Amniotic stem cell (primary cell): ENCODE measurements at regions not wholly inside any gene's neighbourhood (a gene's known extent, or its start where the extent isn't known, plus 50 kb on each side); places are given as distances from the start of the nearest gene placed in this dataset.
A peak's percentile ranks its signal among the peaks of the same experiment; 100 is the strongest.

ENCODE experiments used
- DNase-seq: peaks from one replicate; lab custom pipeline; 2025; lab: John Stamatoyannopoulos, UW

DNA sequence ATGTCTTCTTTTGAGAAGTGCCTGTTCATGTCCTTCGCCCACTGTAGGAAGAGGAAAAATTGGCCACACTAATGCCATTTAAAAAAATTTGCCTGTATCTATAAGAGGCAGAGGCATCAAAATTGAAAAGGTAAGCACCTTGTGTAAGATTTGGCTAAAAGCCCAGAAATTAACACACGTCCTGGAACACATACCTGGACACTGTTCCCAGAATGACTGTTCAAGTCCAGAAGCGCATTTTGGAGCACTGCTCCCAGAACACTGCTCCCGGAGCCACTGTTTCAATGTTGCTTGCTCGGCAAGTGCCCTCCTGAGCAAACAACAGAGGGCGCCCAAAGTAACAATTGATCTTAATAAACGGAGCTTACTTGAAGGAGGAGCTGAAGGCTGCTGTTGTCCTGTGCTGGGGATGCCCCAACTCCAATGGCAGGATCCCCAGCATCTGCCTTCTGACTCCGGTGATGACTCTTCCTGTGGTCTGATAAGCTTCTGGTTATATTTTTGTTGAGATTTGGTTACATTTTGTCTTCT is 1958.6 kb downstream of the C4orf33 start:
- no peak for DNase-seq

DNA sequence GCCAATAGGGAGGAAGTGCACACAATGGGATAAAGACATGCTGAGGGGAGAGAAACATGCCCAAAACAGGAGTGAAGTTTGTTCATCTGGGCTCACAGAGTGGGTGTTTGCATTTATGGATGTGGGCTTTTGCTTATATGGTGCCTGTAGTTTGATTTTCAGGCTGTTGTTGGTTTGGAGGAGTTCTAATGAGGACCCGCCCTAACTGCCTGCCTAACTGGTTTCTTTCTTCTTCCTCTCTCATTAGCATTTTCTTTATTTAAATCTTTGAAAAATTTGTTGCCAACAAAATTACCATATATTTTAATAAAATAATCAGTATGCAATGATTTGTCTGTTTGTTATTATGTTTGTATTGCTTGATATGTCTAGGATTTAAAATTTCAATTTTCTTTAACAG is 1965.8 kb downstream of the C4orf33 start:
- DNase-seq: no peak

DNA sequence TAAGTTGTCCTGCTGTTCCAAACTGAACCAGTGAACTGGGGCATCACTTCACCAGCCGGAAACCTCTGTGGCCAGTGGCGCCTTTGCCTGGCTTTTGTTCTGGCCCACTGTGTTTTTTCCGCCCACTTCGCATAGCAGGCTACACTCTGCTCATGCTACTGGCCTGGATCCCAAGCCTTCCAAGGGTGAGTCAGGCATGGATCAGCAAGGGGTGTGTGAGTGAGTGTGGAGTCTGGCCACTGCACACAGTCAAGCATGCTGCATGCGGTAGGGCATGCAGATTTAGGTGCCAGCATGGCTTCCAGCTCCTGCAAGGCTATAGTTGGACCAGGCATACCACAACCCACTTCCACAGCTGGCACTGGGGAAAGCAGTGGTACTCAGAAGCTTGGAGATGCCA is 1967.9 kb downstream of the C4orf33 start:
- DNase-seq: no peak

DNA sequence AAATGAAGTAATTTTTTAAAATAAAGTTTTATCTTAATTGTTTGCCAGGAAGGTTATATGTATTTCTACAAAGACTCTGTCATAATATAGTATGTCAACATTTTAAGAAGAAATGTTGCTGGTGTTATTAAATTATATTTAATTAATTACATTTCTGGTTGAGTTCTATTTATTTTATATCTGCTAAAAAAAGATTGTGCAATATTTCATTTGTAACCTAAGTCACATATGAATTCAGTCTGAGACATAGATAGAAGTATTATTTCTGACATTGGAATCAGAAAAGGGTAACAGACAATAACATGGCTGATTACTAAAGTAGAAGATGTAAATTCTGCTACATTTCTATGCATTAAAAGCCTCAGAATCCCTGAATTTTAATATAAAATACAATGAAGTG is 1985.1 kb downstream of the C4orf33 start:
- no peak for DNase-seq

DNA sequence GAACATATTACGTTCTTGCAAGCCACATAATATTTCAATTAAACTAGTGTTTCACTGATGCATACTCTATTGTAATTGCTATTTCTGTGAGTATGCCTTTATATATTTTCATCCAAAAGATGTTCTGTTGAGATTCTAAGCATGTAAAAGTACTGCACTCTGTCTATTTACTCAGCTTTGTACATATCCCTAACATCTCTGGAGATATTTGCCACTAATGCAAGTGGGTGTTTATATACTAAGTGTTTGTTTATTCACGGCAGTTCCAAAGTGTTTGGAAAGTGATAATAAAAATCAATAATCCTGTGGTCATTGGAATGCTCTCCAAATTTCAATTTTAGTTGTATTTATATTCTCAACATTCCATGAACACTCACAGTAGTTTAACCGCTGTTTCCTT is 1989.0 kb downstream of the C4orf33 start:
- DNase-seq: no peak

DNA sequence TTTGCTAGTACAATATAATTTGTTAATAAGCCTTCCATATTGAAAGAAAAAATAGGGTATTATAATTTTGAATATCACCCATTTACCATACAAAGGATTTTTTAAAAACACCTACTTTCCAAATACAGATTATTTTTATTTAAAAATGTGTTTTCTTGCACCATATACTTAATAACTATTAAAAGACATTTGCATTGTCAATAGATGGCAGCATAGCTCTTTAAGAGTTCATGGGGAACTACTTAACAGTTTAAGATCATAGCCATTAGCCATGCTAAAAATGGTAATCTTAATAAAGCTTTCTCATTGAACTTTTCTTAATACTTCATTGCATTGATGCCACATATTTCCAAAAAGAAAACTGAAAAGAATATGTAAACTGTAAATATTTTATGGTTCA is 1995.9 kb downstream of the C4orf33 start:
- peak; percentile 44 for DNase-seq

DNA sequence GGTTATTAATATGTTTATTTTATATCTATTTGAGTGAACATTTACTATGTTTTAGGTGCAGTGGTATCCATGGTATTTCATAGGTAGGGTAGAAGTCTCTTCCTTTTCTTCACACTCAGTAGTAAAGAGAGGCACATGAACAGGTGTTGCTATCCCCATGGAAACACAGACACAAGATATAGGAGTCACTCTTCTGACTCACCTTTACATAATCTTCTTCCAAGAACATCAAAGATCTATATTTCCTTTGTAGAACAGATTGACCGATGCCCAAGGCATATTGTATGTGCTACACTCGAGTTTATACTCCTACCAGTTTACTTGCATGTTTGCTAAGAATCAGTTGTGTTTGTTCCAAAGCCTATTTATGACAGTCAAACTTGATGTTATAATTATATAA is 1997.4 kb downstream of the C4orf33 start:
- DNase-seq: no peak

DNA sequence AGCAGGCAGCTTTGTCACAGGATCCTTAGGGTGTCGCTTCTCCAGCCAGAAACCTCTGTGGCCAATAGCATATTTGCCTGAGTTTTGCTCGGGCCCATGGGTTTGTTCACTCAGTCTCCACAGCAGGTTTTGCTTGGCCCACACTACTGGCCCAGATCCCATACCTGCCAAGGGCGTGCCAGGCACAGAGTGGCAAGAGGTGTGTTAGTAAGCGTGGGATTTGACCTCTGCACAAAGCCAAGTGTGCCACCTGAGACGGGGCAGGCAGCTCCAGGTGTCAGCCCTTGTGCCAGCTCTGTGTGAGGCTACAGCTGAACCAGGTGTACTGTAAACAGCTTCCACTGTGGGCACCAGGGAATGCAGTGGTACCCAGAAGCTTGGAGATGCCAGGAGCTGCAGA is 2003.0 kb downstream of the C4orf33 start:
- DNase-seq: no peak

DNA sequence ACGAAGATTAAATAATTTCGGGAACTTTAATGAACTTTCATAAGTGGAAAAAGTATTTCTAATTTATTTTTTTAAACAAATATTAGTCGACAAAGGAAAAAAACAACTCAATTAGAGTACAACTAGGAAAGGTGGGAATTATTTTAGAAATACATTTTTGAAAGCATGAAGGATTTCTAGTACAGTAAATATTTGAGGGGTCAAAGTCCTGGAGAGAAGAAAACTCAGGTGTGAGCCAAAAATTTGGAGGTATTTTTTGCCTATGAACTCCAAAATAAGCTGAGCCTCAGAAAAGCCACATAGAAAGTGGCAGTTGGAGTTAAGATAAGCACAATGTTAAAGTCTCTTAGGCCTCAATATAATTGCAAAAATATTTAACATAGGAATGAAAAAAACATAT is 2017.3 kb downstream of the C4orf33 start:
- DNase-seq: no peak

DNA sequence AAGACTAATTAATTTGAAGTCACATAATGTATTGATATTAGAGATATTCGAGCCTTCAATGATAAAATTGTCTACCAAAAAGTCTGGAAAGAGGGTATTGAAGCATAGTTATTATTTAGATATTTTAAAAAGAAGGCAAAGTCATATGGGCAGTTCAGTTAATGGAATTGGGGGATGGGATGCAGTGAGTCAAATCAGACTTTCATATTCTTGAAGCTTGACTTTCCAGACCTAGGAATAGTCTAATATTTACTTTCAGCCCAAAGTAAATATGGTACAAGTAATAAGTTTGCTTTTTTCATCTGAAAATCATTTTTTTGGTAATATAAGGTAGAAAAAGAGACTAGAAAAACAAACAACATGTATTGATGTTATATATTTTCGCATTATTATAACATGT is 2017.8 kb downstream of the C4orf33 start:
- DNase-seq: no peak

DNA sequence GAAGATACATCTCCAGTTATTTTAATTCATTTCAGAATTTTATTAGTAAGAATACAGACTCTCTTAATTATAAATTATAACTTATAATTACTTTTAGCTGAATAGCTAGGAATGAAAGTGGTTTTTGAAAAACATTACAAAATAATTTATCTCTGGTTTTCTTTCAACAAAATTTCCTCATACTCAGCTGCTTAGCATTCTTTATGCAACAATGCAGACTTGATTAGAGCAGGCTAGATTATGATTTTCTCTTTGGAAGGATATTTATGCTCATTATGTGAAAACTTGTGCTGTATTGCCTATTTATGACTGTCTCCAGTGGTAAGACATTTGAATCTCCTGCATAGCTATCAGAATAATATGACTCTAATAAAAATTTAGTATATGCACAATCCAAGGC is 2023.7 kb downstream of the C4orf33 start:
- DNase-seq: no peak

DNA sequence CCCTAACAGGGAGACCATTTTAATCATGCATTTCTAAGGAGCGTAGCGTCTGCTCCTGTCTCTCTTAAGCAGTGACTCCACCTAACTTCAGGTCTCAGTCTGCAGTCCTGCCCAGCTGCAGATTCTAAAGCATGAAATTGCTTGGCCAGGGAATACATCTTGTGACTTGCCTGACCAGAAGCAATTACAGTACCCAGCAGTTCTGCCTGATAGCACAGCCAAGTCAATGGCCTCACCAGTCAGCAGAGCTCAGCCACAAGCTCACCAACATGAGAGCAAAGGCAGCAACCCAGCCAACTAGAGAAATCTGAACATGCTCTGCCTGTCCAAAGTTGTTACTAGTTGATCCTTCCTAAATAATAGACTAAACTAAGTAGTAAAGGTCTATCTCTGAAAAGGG is 2011.9 kb upstream of the PCDH10 start:
- DNase-seq: no peak

DNA sequence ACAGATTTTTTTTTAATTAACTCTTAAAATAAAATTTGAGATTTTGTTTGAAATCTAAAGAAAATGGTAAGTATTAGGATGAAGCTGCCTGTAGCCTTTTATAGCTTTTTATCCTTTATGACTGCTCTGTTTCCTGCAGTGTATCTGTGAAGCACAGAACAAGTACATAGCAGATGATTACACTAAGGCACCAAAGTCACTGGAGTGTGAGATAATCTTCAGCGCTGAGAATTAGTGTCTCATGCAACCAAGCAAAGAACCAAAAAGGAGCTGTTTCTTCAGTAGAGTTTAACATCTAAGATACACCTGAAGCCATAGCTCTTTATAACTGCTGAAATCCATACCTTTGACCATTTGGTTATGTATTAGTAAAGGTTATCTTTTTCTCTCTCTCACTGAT is 1989.8 kb upstream of the PCDH10 start:
- no peak for DNase-seq

DNA sequence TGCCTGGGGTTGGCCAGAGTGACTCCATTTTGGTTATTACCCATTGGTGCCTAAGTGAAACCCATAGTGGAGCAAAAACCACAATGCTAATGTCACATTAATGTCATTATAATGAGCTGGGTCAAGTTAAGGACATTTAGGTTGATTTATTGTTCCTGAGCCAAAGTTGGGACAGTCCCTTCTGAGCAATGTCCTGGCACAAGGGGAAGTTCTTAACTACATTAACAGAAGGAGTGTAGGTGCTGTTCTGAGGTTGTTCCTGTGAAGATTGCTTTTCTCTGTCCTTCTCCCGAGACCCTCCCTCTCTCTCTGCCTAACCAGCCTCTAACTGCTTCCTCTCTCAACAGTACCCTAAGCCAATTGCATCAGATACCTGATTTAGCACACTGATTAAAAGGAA is 1956.8 kb upstream of the PCDH10 start:
- DNase-seq: no peak

DNA sequence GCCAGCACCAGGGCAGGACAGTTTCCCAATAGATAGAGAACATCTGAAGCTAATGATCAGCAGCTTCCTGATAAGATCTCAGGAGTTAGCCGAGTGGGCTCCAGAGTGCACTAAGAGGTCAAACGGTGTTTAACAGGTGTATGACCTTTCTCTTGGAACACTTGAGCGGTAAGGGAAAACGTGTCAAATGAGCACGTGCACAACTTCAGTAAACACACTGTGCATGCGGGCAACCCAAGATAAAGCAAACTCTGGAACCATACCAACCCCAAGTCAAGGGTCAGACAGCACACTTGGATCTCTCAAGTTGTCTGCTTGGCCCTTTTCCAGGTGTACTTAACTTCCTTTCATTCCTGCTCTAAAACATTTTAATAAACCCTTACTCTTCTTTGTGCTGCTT is 1941.5 kb upstream of the PCDH10 start:
- no peak for DNase-seq

DNA sequence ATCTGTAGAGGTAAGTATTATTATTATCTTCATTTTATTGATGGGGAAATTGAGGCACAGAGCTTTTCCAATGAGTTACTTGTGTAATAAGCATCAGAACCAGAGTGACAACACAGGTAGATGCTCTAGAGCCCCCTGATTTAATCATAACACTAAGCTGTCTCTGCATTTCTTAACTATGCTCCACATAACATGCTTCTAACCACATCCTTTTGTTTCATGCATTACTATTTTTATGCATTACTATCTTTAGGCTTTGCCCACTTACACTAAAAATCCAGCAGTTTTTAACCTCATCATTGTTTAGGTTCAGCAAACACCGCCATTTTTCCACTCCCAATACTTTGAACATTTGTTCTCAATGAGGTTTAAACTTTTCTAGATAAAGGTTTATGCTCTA is 1900.8 kb upstream of the PCDH10 start:
- no peak for DNase-seq

DNA sequence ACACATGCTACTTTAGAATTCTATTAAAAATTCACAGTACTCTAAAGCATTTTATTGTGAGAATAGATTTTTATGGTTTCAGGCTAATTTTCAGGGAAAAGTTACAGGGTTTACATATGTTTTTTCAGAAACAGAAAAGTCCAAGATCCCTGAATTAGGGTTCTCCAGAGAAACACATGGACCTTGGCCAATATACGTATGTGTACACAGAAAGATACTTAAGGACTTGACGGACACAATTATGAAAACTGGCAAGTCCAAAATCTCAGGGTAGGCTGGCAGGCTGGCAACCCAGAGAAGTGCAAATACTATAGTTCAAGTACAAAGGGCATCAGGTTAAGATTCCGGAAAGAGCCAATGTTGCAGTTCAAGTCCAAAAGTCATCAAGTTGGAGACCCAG is 1897.8 kb upstream of the PCDH10 start:
- no peak for DNase-seq

DNA sequence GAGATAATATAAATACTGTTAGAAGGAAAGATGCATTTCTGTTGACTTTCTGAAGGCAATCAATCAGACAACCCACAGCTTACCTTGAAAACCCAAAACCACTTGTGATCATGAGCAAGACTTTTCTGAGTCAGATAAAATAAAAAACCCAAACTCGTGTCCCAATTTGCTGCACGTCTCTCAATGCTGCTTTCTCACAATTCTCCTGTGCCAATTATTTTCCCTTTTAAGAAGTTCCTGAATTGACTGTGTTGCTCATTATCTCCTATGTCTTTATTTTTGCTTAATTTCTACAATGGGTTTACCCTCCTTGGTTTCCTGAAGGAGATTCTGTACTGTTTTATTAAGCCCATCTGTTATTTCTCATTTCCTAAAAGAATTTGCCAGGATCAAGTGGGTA is 1891.9 kb upstream of the PCDH10 start:
- no peak for DNase-seq

DNA sequence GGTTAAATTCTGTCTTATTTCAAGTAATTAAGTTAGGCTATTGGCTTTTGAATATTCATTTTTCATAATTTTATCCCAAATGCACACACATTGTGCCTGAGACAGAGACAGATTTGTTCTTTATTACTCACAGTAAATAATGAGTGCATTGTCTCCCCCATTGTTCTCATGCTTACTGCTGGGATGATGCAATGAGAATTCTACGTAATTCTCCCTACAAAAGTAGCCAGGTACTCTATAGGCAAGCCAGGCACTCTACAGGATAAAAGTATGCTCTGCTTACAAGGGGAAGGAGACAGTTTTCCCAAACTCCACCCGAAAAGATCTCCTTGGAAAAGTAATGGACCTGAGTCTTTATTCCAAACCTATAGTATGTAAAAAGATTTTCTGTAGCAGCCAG is 1890.7 kb upstream of the PCDH10 start:
- no peak for DNase-seq

DNA sequence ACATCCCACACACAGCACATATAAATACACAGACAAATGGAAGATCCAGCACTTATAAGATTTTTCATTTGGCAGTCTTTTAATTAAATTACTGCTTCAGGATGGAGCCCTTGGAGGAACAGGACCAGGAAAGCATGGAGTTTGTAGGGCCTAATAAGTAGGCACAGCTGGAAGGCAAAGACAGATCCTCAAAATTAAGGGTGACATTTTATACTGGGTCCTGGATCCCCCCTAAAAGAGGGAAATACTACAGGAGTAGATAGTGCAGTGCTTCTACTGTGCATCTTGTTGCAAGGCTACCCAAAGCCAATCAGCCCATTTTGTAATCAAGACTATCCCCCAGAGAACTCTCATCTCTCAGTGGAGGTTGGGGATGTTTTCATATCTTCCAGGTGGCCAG is 1860.7 kb upstream of the PCDH10 start:
- no peak for DNase-seq

DNA sequence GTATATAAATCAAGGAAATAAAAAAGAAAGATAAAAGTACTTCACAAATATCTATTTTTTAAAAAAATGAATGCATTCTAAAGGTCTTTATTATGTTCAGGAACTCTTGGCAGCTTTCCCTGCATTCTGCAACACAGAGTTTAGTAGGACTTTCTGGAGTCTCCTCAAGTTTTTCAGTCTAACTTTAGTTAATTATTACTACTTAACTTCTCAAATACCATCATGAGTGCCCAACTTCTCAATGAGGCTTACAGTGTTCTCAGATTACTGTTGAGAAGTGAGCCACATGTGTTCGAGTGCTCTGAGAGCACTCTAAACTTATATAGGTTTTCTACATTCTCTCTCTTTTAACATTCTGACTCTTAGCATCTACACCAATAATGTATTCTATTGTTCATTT is 1852.9 kb upstream of the PCDH10 start:
- DNase-seq: no peak

DNA sequence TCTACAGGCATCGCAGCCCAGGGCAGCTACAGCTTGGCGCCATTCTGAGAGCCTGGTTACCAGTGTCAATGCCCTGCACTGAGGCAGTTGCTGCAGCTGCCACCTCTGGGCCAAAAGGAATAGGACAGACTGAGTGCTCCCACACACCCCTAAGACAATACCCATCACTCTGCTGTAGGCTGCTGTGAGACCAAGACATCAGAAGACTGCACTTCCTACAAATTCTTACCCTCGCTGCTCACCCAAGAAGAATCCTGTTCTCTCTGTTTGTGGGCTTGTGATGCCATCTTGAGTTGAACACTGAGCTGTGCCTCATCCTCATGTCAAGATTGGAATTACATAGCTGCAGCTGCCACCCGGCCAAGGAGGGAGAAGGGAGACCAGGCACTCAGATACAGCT is 1847.0 kb upstream of the PCDH10 start:
- no peak for DNase-seq

DNA sequence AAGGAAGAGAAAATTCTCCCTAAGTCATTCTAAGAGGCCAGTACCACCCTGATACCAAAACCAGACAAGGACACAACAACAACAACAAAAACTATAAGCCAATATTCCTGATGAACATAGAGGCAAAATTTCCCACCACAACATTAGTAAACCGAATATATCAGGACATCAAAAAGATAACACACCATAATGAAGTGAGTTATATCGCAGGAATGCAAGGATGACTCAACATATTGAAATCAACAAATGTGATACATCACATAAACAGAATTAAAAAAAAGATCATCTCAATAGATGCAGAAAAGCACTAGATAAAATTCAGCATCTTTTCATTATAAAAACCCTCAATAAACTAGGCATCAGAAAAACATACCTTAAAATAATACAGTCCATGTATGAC is 1844.4 kb upstream of the PCDH10 start:
- DNase-seq: no peak

DNA sequence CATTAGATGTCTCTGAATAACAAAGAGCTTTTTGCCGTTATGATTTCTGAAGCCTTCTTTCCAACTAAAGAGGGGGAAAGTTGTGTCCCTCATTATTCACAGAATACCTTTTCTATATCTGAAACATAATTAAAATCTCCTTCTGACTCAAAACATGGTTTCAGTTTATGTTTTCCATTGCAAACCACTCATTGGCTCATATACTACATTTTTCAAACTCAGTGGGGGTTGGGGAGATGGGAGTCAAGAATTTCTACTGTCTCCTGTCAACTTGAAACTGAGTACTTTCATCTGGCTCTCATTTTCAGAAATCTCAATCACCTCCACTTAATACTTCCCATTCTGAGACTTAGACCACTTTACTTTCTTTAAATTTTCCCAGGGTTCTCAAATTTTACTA is 1839.5 kb upstream of the PCDH10 start:
- DNase-seq: no peak

DNA sequence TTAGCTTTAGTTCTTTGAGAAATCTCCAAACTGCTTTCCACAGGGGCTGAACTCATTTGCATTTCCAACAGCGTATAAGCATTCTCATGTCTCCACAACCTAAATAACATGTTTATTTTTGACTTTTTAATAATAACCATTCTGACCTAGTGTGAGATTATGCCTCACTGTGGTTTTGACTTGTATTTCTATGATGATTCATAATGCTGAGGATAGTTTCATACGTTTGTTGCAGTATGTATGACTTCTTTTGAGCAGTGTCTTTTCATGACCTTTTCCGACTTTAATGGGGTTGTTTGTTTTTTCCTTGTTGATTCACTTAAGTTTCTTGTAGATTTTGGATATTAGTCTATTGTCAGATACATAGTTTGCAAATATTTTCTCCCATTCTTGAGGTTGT is 1833.0 kb upstream of the PCDH10 start:
- DNase-seq: no peak
